Astrocyte (in vitro differentiated cells and primary cell): ENCODE measurements at regions not wholly inside any gene's neighbourhood (a gene's known extent, or its start where the extent isn't known, plus 50 kb on each side); places are given as distances from the start of the nearest gene placed in this dataset.

Experiments
- DNase-seq: peaks from one replicate; pipeline ENCODE4 v3.0.0-alpha.2; 2010; ENCODE audit warnings: low read depth
- FAIRE-seq: peaks from 2 replicates; lab custom pipeline; 2011; peaks lifted over from hg19 to GRCh38; lab: Jason Lieb, UNC
- H2AFZ ChIP-seq: 2 replicates; pipeline ENCODE4 v1.6.0; 2012; ENCODE audit warnings: low read depth, low read length, inconsistent platforms
- H3K27ac ChIP-seq: 2 replicates; pipeline ENCODE4 v1.5.1; 2011; ENCODE audit warnings: low read depth, low read length, inconsistent platforms
- H3K27me3 ChIP-seq: 2 replicates; pipeline ENCODE4 v1.6.0; 2011; ENCODE audit warnings: low read length, inconsistent platforms; ENCODE audit not compliant: insufficient read depth
- H3K36me3 ChIP-seq: 2 replicates; pipeline ENCODE4 v1.5.1; 2011; ENCODE audit warnings: low read length, inconsistent platforms; ENCODE audit not compliant: insufficient read depth
- H3K4me1 ChIP-seq: 2 replicates; pipeline ENCODE4 v1.5.1; 2011; ENCODE audit warnings: low read length, inconsistent platforms; ENCODE audit not compliant: insufficient read depth
- H3K4me2 ChIP-seq: 2 replicates; pipeline ENCODE4 v1.6.0; 2012; ENCODE audit warnings: low read length, inconsistent platforms
- H3K4me3 ChIP-seq: 2 replicates; pipeline ENCODE4 v1.5.1; 2011; ENCODE audit warnings: low read depth, mild to moderate bottlenecking, low read length, inconsistent platforms; ENCODE audit not compliant: insufficient read depth
- H3K79me2 ChIP-seq: 2 replicates; pipeline ENCODE4 v1.6.0; 2012; ENCODE audit warnings: mild to moderate bottlenecking, low read length, inconsistent platforms; ENCODE audit not compliant: insufficient read depth
- H3K9ac ChIP-seq: 2 replicates; pipeline ENCODE4 v1.6.0; 2012; ENCODE audit warnings: mild to moderate bottlenecking, low read length, inconsistent platforms
- H3K9me3 ChIP-seq: 2 replicates; pipeline ENCODE4 v1.5.1; 2012; ENCODE audit warnings: low read depth, mild to moderate bottlenecking, low read length, inconsistent platforms; ENCODE audit not compliant: insufficient read depth
- H4K20me1 ChIP-seq: 2 replicates; pipeline ENCODE4 v1.6.0; 2012; ENCODE audit warnings: low read length, inconsistent platforms; ENCODE audit not compliant: insufficient read depth
- H3K27ac Mint-ChIP-seq: one replicate; pipeline ENCODE4 v1.8.0; 2021; ENCODE audit warnings: mild to moderate bottlenecking, mixed read lengths; ENCODE audit not compliant: unreplicated experiment
- H3K27me3 Mint-ChIP-seq: one replicate; pipeline ENCODE4 v1.8.0; 2021; ENCODE audit warnings: low read depth, mixed read lengths; ENCODE audit not compliant: unreplicated experiment
- H3K36me3 Mint-ChIP-seq: one replicate; pipeline ENCODE4 v1.8.0; 2021; ENCODE audit warnings: low read depth, mixed read lengths; ENCODE audit not compliant: unreplicated experiment
- H3K4me1 Mint-ChIP-seq: one replicate; pipeline ENCODE4 v1.8.0; 2021; ENCODE audit warnings: low read depth, mixed read lengths; ENCODE audit not compliant: unreplicated experiment
- H3K4me3 Mint-ChIP-seq: one replicate; pipeline ENCODE4 v1.8.0; 2021; ENCODE audit warnings: mild to moderate bottlenecking, moderate library complexity, mixed read lengths; ENCODE audit not compliant: unreplicated experiment
- H3K9me3 Mint-ChIP-seq: one replicate; pipeline ENCODE4 v1.8.0; 2021; ENCODE audit warnings: mild to moderate bottlenecking, mixed read lengths; ENCODE audit not compliant: unreplicated experiment
- CTCF ChIP-seq: IDR thresholded peaks from 2 replicates; pipeline ENCODE4 v1.5.1; 2011; ENCODE audit warnings: low read depth, mild to moderate bottlenecking, inconsistent platforms, low read length, moderate library complexity; ENCODE audit not compliant: insufficient read depth
- EZH2 ChIP-seq: IDR thresholded peaks from 2 replicates; pipeline ENCODE4 v1.6.1; 2012; ENCODE audit warnings: mild to moderate bottlenecking, low read length, inconsistent platforms; ENCODE audit not compliant: insufficient read depth

- H3K4me3 ChIP-seq, result no peak overlapping the region
- H3K4me2 ChIP-seq, result no peak overlapping the region
- peaks cover 13% of the 10 kb centered on the region for H3K27me3 ChIP-seq
- no peaks in the 10 kb centered on the region for H4K20me1 ChIP-seq
- no peaks in the 10 kb centered on the region for H3K4me1 ChIP-seq
- no peak overlapping the region for H3K27ac Mint-ChIP-seq
- no peaks in the 10 kb centered on the region for H3K36me3 Mint-ChIP-seq
- no peak overlapping the region for H2AFZ ChIP-seq
- TF ChIP-seq CTCF (no peak), EZH2 (no peak)
- no peaks in the 10 kb centered on the region for H3K4me1 Mint-ChIP-seq
- peaks cover 60% of the 10 kb centered on the region for H3K27me3 Mint-ChIP-seq
- no peak overlapping the region for H3K4me3 Mint-ChIP-seq
- DNase-seq (no peak), FAIRE-seq (no peak)
- no peak overlapping the region for H3K9ac ChIP-seq
- H3K9me3 ChIP-seq, result no peaks in the 10 kb centered on the region
- H3K79me2 ChIP-seq, result no peaks in the 10 kb centered on the region
- peaks cover 4% of the 10 kb centered on the region for H3K9me3 Mint-ChIP-seq
- H3K27ac ChIP-seq, result no peak overlapping the region
- no peaks in the 10 kb centered on the region for H3K36me3 ChIP-seq
Measured at GRCh38 chr6:33910594-33910993, 106.8 kb upstream of the MLN start.

DNA sequence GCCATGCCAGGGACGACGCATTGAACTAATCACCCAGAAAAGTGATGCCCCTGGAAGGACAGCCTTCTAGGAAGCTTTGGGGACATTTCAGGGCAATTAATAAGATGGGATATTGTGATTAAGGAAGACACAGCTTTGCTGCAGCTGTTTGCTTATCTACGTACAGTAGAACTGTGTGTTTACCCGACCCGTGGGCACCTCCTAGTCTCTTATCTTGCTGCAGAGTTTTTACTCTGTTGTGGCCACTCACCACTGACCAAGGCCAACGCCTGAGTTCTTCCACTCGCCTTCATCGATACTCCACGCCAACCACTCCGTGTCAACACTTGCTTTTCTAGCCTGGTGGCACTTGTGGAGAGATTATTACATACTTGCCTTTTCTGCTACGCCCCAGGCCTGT is 105.9 kb upstream of the MLN start:
- no peak for TF ChIP-seq CTCF
- no peak for TF ChIP-seq EZH2
- H3K9ac ChIP-seq, result no peak overlapping the region
- H3K4me1 ChIP-seq, result no peaks in the 10 kb centered on the region
- no peak overlapping the region for H3K4me3 Mint-ChIP-seq
- H3K4me1 Mint-ChIP-seq, result peaks cover under 1% of the 10 kb centered on the region
- no peaks in the 10 kb centered on the region for H3K79me2 ChIP-seq
- H3K27ac ChIP-seq, result no peak overlapping the region
- H2AFZ ChIP-seq, result no peak overlapping the region
- no peak overlapping the region for H3K4me2 ChIP-seq
- H3K9me3 Mint-ChIP-seq, result peaks cover 4% of the 10 kb centered on the region
- H3K4me3 ChIP-seq, result no peak overlapping the region
- peaks cover 13% of the 10 kb centered on the region for H3K27me3 ChIP-seq
- no peak for FAIRE-seq
- H3K27ac Mint-ChIP-seq, result no peak overlapping the region
- DNase-seq, result no peak
- H3K27me3 Mint-ChIP-seq, result peaks cover 52% of the 10 kb centered on the region
- no peaks in the 10 kb centered on the region for H4K20me1 ChIP-seq
- H3K9me3 ChIP-seq, result no peaks in the 10 kb centered on the region
- no peaks in the 10 kb centered on the region for H3K36me3 ChIP-seq
- no peaks in the 10 kb centered on the region for H3K36me3 Mint-ChIP-seq

GRCh38 chr6:33908025-33908424 is 104.2 kb upstream of the MLN start:
- H3K27me3 ChIP-seq, result peaks cover 8% of the 10 kb centered on the region
- TF ChIP-seq EZH2 (no peak), CTCF (no peak)

More at GRCh38 chr6:33908025-33908424, 104.2 kb upstream of the MLN start:
- no peak overlapping the region for H3K27ac Mint-ChIP-seq
- no peak for DNase-seq
- no peak for FAIRE-seq
- peaks cover 54% of the 10 kb centered on the region for H3K27me3 Mint-ChIP-seq
- no peaks in the 10 kb centered on the region for H3K4me1 ChIP-seq
- H3K36me3 Mint-ChIP-seq, result no peaks in the 10 kb centered on the region
- H4K20me1 ChIP-seq, result no peaks in the 10 kb centered on the region
- no peak overlapping the region for H3K9ac ChIP-seq
- no peaks in the 10 kb centered on the region for H3K79me2 ChIP-seq
- no peak overlapping the region for H3K4me2 ChIP-seq
- no peak overlapping the region for H2AFZ ChIP-seq
- no peaks in the 10 kb centered on the region for H3K9me3 ChIP-seq
- no peak overlapping the region for H3K4me3 ChIP-seq
- H3K27ac ChIP-seq, result no peak overlapping the region
- no peaks in the 10 kb centered on the region for H3K9me3 Mint-ChIP-seq
- H3K4me1 Mint-ChIP-seq, result peaks cover 5% of the 10 kb centered on the region
- H3K4me3 Mint-ChIP-seq, result no peak overlapping the region
- H3K36me3 ChIP-seq, result no peaks in the 10 kb centered on the region
